H9 (cell line): ENCODE measurements at regions not wholly inside any gene's neighbourhood (a gene's known extent, or its start where the extent isn't known, plus 50 kb on each side); places are given as distances from the start of the nearest gene placed in this dataset.

Experiments
- DNase-seq: peaks from one replicate; pipeline ENCODE4 v3.0.0-alpha.2; 2017
- H2AFZ ChIP-seq: one replicate; pipeline ENCODE4 v1.6.1; 2013; ENCODE audit warnings: mild to moderate bottlenecking, low read length, control low read depth, moderate library complexity
- H2AK5ac ChIP-seq: 2 replicates; pipeline ENCODE4 v1.6.1; 2013; ENCODE audit warnings: low read length, control low read depth, mixed read lengths; ENCODE audit not compliant: insufficient read length
- H2BK120ac ChIP-seq: one replicate; pipeline ENCODE4 v1.6.1; 2013; ENCODE audit warnings: low read depth, mild to moderate bottlenecking, low read length, control low read depth, inconsistent platforms; ENCODE audit not compliant: poor library complexity, severe bottlenecking
- H2BK12ac ChIP-seq: 2 replicates; pipeline ENCODE4 v1.6.1; 2013; ENCODE audit warnings: low read length, control low read depth, mixed read lengths, low read depth; ENCODE audit not compliant: insufficient read length
- H2BK15ac ChIP-seq: 2 replicates; pipeline ENCODE4 v1.6.1; 2013; ENCODE audit warnings: low read depth, low read length, control low read depth
- H2BK20ac ChIP-seq: one replicate; pipeline ENCODE4 v1.6.1; 2013; ENCODE audit warnings: low read depth, mild to moderate bottlenecking, low read length, control low read depth, inconsistent platforms; ENCODE audit not compliant: poor library complexity, severe bottlenecking
- H2BK5ac ChIP-seq: 2 replicates; pipeline ENCODE4 v1.6.1; 2013; ENCODE audit warnings: low read length, control low read depth, mixed read lengths; ENCODE audit not compliant: insufficient read length
- H3K14ac ChIP-seq: 2 replicates; pipeline ENCODE4 v1.6.1; 2013; ENCODE audit warnings: low read length, control low read depth; ENCODE audit not compliant: insufficient read depth
- H3K18ac ChIP-seq: 2 replicates; pipeline ENCODE4 v1.6.1; 2013; ENCODE audit warnings: low read depth, mild to moderate bottlenecking, mixed read lengths, low read length, control low read depth; ENCODE audit not compliant: insufficient read length
- H3K23ac ChIP-seq: 2 replicates; pipeline ENCODE4 v1.6.1; 2013; ENCODE audit warnings: low read length, control low read depth, mixed read lengths, low read depth; ENCODE audit not compliant: insufficient read length
- H3K23me2 ChIP-seq: 2 replicates; pipeline ENCODE4 v1.6.1; 2013; ENCODE audit warnings: low read depth, mild to moderate bottlenecking, mixed read lengths, low read length, control low read depth; ENCODE audit not compliant: insufficient read length, poor library complexity, severe bottlenecking
- H3K27ac ChIP-seq: 2 replicates; pipeline ENCODE4 v1.5.1; 2013; ENCODE audit warnings: low read length, control low read depth, mixed read lengths, low read depth; ENCODE audit not compliant: insufficient read length
- H3K27me3 ChIP-seq: 2 replicates; pipeline ENCODE4 v1.6.1; 2013; ENCODE audit warnings: low read length, control low read depth, inconsistent platforms; ENCODE audit not compliant: insufficient read depth
- H3K4ac ChIP-seq: 2 replicates; pipeline ENCODE4 v1.6.1; 2013; ENCODE audit warnings: low read depth, mild to moderate bottlenecking, control low read depth, inconsistent platforms, low read length, moderate library complexity
- H3K4me1 ChIP-seq: 2 replicates; pipeline ENCODE4 v1.6.1; 2013; ENCODE audit warnings: low read length, control low read depth, inconsistent platforms; ENCODE audit not compliant: insufficient read depth
- H3K4me2 ChIP-seq: 2 replicates; pipeline ENCODE4 v1.6.1; 2013; ENCODE audit warnings: low read length, control low read depth, mixed read lengths; ENCODE audit not compliant: insufficient read length, insufficient read depth
- H3K56ac ChIP-seq: 2 replicates; pipeline ENCODE4 v1.6.1; 2013; ENCODE audit warnings: low read depth, mild to moderate bottlenecking, mixed read lengths, low read length, control low read depth; ENCODE audit not compliant: insufficient read length
- H3K79me1 ChIP-seq: 2 replicates; pipeline ENCODE4 v1.6.1; 2013; ENCODE audit warnings: low read depth, mild to moderate bottlenecking, moderate library complexity, low read length, control low read depth, inconsistent platforms; ENCODE audit not compliant: insufficient read depth, poor library complexity, severe bottlenecking
- H3K79me2 ChIP-seq: 2 replicates; pipeline ENCODE4 v1.6.1; 2013; ENCODE audit warnings: low read length, control low read depth, inconsistent platforms; ENCODE audit not compliant: insufficient read depth
- H3K9ac ChIP-seq: 2 replicates; pipeline ENCODE4 v1.6.1; 2013; ENCODE audit warnings: low read length, control low read depth, mixed read lengths; ENCODE audit not compliant: insufficient read length; ENCODE audit errors: extremely low read depth
- H3K9me3 ChIP-seq: one replicate; pipeline ENCODE4 v1.6.1; 2013; ENCODE audit warnings: low read depth, low read length, inconsistent platforms; ENCODE audit not compliant: control insufficient read depth
- H3T11ph ChIP-seq: one replicate; pipeline ENCODE4 v1.6.1; 2013; ENCODE audit warnings: mild to moderate bottlenecking, low read length, control low read depth, inconsistent platforms
- H4K20me1 ChIP-seq: one replicate; pipeline ENCODE4 v1.6.1; 2013; ENCODE audit not compliant: control insufficient read depth, insufficient read length, insufficient read depth
- H4K5ac ChIP-seq: 2 replicates; pipeline ENCODE4 v1.6.1; 2013; ENCODE audit warnings: low read depth, mild to moderate bottlenecking, mixed read lengths, low read length, control low read depth; ENCODE audit not compliant: insufficient read length
- H4K8ac ChIP-seq: replicated peaks from 2 replicates; pipeline ENCODE4 v1.6.1; 2013; ENCODE audit warnings: low read length, control low read depth, mixed read lengths, low read depth; ENCODE audit not compliant: insufficient read length
- H4K91ac ChIP-seq: 2 replicates; pipeline ENCODE4 v1.6.1; 2013; ENCODE audit warnings: low read depth, mild to moderate bottlenecking, moderate library complexity, mixed read lengths, low read length, control low read depth; ENCODE audit not compliant: insufficient read length
- H3K27ac Mint-ChIP-seq, 3 experiments: 2 replicates in 2 of 3; 3 replicates in 1 of 3; pipeline ENCODE4 v1.8.0; 2020 to 2021; ENCODE audit warnings: mixed read lengths in 3 of 3, mild to moderate bottlenecking in 1 of 3, moderate library complexity in 1 of 3
- H3K27me3 Mint-ChIP-seq: 2 replicates; pipeline ENCODE4 v1.8.0; 2021; ENCODE audit warnings: low read depth, mild to moderate bottlenecking, moderate library complexity, mixed read lengths
- H3K36me3 Mint-ChIP-seq, 3 experiments: 2 replicates in 2 of 3; 3 replicates in 1 of 3; pipeline ENCODE4 v1.8.0; 2020 to 2021; ENCODE audit warnings: low read depth in 3 of 3, mixed read lengths in 3 of 3; ENCODE audit not compliant: insufficient read depth in 1 of 3
- H3K4me1 Mint-ChIP-seq, 2 experiments: 2 replicates each; pipeline ENCODE4 v1.8.0; 2020; ENCODE audit warnings: mixed read lengths in 2 of 2
- H3K4me3 Mint-ChIP-seq, 2 experiments: 2 replicates in 1 of 2; 3 replicates in 1 of 2; pipeline ENCODE4 v1.8.0; 2020 to 2021; ENCODE audit warnings: mild to moderate bottlenecking in 2 of 2, mixed read lengths in 2 of 2, moderate library complexity in 1 of 2
- H3K9me3 Mint-ChIP-seq, 2 experiments: 2 replicates in 1 of 2; 3 replicates in 1 of 2; pipeline ENCODE4 v1.8.0; 2020; ENCODE audit warnings: mild to moderate bottlenecking in 2 of 2, mixed read lengths in 2 of 2, moderate library complexity in 1 of 2
- TF ChIP-seq, protein P1 (sequence below): fragments of 200-600 bp; sonication (generic); conservative IDR thresholded peaks from 3 replicates; pipeline ENCODE4 v1.8.0; 2021; ENCODE audit warnings: antibody characterized with exemption, mild to moderate bottlenecking

DNA sequence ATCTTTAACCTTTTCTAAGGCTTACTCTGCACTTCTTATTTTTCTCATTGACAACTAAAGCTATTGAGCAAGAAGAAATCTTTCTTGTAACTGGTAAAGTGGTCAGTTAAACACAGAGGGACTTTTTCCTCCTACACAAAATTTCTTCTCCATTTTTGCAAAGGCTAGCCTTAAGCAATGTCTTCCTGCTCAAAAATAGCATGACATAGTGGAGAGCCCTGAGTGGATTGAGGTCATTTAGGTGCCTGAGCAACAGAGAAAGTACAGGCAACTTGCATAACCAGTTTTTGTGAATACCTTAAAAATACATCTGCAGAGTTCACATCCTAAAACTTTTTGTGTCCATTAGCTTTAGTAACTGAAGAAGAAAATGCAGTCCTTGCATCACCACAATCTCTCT lies 144.7 kb upstream of the TTC14 start:
- no peak overlapping the region for H3K4me2 ChIP-seq

More for the DNA sequence above, 144.7 kb upstream of the TTC14 start:
- no peak overlapping the region for H4K91ac ChIP-seq
- no peaks in the 10 kb centered on the region for H3K36me3 Mint-ChIP-seq
- H3K79me2 ChIP-seq: no peaks in the 10 kb centered on the region
- no peak overlapping the region for H2BK5ac ChIP-seq
- no peak overlapping the region for H2BK20ac ChIP-seq
- DNase-seq: no peak
- H2BK12ac ChIP-seq: no peak overlapping the region
- H4K20me1 ChIP-seq: no peaks in the 10 kb centered on the region
- H3K27me3 Mint-ChIP-seq: no peaks in the 10 kb centered on the region
- no peak overlapping the region for H3K9ac ChIP-seq
- no peak overlapping the region for H3K18ac ChIP-seq
- H3T11ph ChIP-seq: no peak overlapping the region
- no peaks in the 10 kb centered on the region for H3K27me3 ChIP-seq
- TF ChIP-seq, protein P1, sequence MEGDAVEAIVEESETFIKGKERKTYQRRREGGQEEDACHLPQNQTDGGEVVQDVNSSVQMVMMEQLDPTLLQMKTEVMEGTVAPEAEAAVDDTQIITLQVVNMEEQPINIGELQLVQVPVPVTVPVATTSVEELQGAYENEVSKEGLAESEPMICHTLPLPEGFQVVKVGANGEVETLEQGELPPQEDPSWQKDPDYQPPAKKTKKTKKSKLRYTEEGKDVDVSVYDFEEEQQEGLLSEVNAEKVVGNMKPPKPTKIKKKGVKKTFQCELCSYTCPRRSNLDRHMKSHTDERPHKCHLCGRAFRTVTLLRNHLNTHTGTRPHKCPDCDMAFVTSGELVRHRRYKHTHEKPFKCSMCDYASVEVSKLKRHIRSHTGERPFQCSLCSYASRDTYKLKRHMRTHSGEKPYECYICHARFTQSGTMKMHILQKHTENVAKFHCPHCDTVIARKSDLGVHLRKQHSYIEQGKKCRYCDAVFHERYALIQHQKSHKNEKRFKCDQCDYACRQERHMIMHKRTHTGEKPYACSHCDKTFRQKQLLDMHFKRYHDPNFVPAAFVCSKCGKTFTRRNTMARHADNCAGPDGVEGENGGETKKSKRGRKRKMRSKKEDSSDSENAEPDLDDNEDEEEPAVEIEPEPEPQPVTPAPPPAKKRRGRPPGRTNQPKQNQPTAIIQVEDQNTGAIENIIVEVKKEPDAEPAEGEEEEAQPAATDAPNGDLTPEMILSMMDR: no peak
- no peak overlapping the region for H2AK5ac ChIP-seq
- no peak overlapping the region for H3K27ac ChIP-seq
- no peak overlapping the region for H2AFZ ChIP-seq
- H3K4ac ChIP-seq: no peak overlapping the region
- no peak overlapping the region for H4K5ac ChIP-seq
- H3K4me1 ChIP-seq: no peaks in the 10 kb centered on the region
- no peak overlapping the region for H2BK15ac ChIP-seq
- H3K14ac ChIP-seq: no peak overlapping the region
- no peaks in the 10 kb centered on the region for H3K79me1 ChIP-seq
- no peak overlapping the region for H4K8ac ChIP-seq
- H3K4me1 Mint-ChIP-seq: no peaks in the 10 kb centered on the region
- no peaks in the 10 kb centered on the region; a peak in 2 of 5 replicates for H3K9me3 Mint-ChIP-seq
- no peaks in the 10 kb centered on the region for H3K23me2 ChIP-seq
- H3K27ac Mint-ChIP-seq: no peak overlapping the region
- no peak overlapping the region for H2BK120ac ChIP-seq
- no peak overlapping the region for H3K56ac ChIP-seq
- no peak overlapping the region for H3K4me3 Mint-ChIP-seq
- H3K23ac ChIP-seq: no peak overlapping the region
- H3K9me3 ChIP-seq: no peaks in the 10 kb centered on the region
